Memory B cell (primary cell): ENCODE measurements at regions not wholly inside any gene's neighbourhood (a gene's known extent, or its start where the extent isn't known, plus 50 kb on each side); places are given as distances from the start of the nearest gene placed in this dataset.

Experiments used
- ATAC-seq: fragments of 150-1000 bp; cut with Tn5 transposase; 2 replicates; pipeline ENCODE4 v1.10.0; 2021; ENCODE audit warnings: low read depth, mild to moderate bottlenecking, moderate library complexity
- DNase-seq, 2 donors: peaks; one replicate each; pipeline ENCODE4 v3.0.0; 2022; ENCODE audit warnings: low spot score in 2 of 2
- H3K27ac Mint-ChIP-seq: one replicate; pipeline ENCODE4 v1.8.0; 2022; ENCODE audit warnings: mild to moderate bottlenecking, moderate library complexity, mixed read lengths
- H3K27me3 Mint-ChIP-seq: one replicate; pipeline ENCODE4 v1.8.0; 2022; ENCODE audit warnings: mixed read lengths
- H3K36me3 Mint-ChIP-seq: one replicate; pipeline ENCODE4 v1.8.0; 2022; ENCODE audit warnings: mild to moderate bottlenecking, mixed read lengths
- H3K4me1 Mint-ChIP-seq: one replicate; pipeline ENCODE4 v1.8.0; 2022; ENCODE audit warnings: mixed read lengths
- H3K4me3 Mint-ChIP-seq: one replicate; pipeline ENCODE4 v1.8.0; 2022; ENCODE audit warnings: mild to moderate bottlenecking, moderate library complexity, mixed read lengths
- H3K9me3 Mint-ChIP-seq: one replicate; pipeline ENCODE4 v1.8.0; 2022; ENCODE audit warnings: mixed read lengths

DNA sequence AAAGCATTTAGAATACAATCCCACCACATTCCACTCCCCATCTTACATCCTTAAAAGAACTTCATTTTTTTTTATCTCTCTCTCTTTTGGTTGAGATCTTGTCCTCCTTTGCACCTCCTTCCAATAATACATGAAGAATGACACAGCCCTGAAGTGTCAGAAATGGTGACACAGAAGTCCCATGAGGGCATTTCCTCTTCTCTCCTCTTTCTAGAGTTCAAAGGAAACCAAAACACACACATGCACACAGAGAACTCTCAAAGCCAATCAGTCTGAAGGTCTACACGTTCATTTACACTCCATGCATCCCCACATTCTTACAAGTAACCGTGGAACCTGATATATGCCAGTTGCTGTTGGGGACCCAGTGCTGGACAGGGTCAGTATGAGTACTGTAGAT is 450.7 kb downstream of the HNRNPD start:
- H3K36me3 Mint-ChIP-seq = no peaks in the 10 kb centered on the region
- H3K27ac Mint-ChIP-seq = no peak overlapping the region
- no peaks in the 10 kb centered on the region for H3K9me3 Mint-ChIP-seq
- peaks cover 8% of the 10 kb centered on the region for H3K27me3 Mint-ChIP-seq
- peaks cover 5% of the 10 kb centered on the region for H3K4me1 Mint-ChIP-seq
- no peak overlapping the region for H3K4me3 Mint-ChIP-seq
- DNase-seq (no peak), ATAC-seq (no peak)

DNA sequence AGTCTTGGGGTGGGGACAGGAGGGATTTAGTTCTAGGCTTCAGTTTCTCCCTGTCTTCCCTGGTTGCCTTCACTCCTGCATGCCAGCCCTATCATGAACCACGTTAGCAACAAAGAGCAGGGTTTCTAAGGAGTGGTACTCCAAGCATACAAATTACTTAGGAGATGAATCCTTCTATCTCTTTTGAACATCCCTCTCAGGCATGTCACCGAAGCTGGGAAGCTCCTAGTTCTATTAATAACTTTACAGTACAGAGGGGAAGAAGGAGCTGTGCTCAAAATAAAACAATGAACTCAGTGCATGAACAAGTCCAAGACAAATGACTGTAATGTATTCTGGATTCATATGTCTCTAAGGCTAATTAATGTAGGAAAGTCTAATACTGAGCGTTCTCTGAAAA is 450.6 kb upstream of the RASGEF1B start:
- no peak overlapping the region for H3K4me3 Mint-ChIP-seq
- H3K4me1 Mint-ChIP-seq = peaks cover 5% of the 10 kb centered on the region
- no peak overlapping the region for H3K27ac Mint-ChIP-seq
- no peak for ATAC-seq
- peaks cover 8% of the 10 kb centered on the region for H3K27me3 Mint-ChIP-seq
- no peaks in the 10 kb centered on the region for H3K9me3 Mint-ChIP-seq
- DNase-seq = no peak
- no peaks in the 10 kb centered on the region for H3K36me3 Mint-ChIP-seq

DNA sequence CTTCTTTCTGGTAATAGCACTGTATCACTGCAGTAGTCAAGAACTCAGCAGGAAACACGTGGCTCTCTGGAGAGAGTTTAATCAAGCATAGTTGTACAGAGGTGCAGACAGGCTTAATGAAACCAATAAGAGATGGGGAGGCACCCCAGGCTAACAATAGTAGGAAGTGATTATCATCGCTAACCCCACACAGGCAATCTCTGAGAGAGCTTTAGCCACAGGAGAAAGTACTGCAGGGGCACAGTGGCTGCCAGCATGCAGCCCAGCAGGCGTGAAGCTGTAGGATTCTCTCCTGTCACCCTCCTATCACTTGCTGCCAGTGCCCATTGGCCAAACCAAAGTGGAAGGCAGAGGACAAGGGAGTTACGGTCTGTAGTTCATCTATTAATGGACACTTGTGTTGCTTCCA is 450.0 kb upstream of the RASGEF1B start:
- Mint-ChIP-seq H3K4me3 (no peak overlapping the region), H3K27me3 (peaks cover 8% of the 10 kb centered on the region), H3K9me3 (no peaks in the 10 kb centered on the region), H3K36me3 (no peaks in the 10 kb centered on the region), H3K27ac (no peak overlapping the region), H3K4me1 (peaks cover 5% of the 10 kb centered on the region)
- DNase-seq (no peak), ATAC-seq (peak; percentile 36)

DNA sequence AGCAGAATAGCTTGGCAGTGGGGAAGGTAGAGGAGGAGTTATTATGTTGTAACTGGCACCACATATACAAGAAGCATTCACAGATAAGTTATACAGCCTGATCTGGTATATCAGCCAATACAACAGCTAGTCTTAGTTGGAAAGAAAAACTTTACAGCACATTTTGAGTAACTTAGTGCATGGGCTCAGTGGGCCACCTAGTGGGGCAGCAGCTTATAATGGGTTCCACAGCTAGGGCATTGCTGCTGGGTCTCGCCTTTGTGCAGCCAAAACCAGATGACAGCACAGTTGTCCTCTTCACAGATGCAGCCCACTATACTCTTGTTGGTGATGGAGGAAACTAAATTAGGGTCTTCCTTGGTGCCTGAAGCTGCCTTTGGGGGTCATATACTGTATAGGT is 448.1 kb upstream of the RASGEF1B start:
- DNase-seq = no peak
- Mint-ChIP-seq H3K4me3 (no peak overlapping the region), H3K9me3 (no peaks in the 10 kb centered on the region), H3K4me1 (peaks cover 5% of the 10 kb centered on the region), H3K36me3 (no peaks in the 10 kb centered on the region), H3K27me3 (peaks cover 9% of the 10 kb centered on the region), H3K27ac (no peak overlapping the region)
- ATAC-seq = peak; percentile 29

GRCh38 chr4:81919223-81919622 is 447.5 kb upstream of the RASGEF1B start:
- H3K36me3 Mint-ChIP-seq = no peaks in the 10 kb centered on the region
- DNase-seq (peak in 1 of 2 donors; percentile 8), ATAC-seq (peak; percentile 91)
- peaks cover 6% of the 10 kb centered on the region for H3K27me3 Mint-ChIP-seq
- H3K4me3 Mint-ChIP-seq = no peak overlapping the region
- no peak overlapping the region for H3K27ac Mint-ChIP-seq
- H3K9me3 Mint-ChIP-seq = no peaks in the 10 kb centered on the region
- peaks cover 5% of the 10 kb centered on the region for H3K4me1 Mint-ChIP-seq

- Mint-ChIP-seq H3K36me3 (no peaks in the 10 kb centered on the region), H3K27ac (no peak overlapping the region), H3K9me3 (no peaks in the 10 kb centered on the region), H3K4me1 (peaks cover 10% of the 10 kb centered on the region), H3K4me3 (no peak overlapping the region), H3K27me3 (peaks cover 11% of the 10 kb centered on the region)
- ATAC-seq (no peak), DNase-seq (no peak)
Measured at GRCh38 chr4:81915430-81915829, 443.7 kb upstream of the RASGEF1B start.

DNA sequence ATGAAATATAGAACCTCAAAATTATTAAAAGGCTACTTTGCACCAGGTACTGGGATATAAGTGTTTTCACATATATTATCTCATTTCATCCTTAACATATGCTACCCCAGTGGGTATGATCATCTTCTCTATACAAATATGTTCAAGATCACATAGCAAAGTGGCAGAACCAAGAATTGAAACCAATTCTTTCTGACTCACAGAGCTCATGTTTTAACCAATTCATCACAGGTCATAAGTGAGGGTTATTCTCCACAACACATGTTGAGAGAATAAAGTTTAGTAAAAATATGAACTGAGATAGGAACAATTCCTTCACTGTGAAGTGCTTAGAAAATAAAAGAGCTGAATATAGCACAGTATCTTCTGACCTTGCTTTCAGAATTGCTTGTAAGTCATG is 442.9 kb upstream of the RASGEF1B start:
- DNase-seq (no peak), ATAC-seq (no peak)

DNA sequence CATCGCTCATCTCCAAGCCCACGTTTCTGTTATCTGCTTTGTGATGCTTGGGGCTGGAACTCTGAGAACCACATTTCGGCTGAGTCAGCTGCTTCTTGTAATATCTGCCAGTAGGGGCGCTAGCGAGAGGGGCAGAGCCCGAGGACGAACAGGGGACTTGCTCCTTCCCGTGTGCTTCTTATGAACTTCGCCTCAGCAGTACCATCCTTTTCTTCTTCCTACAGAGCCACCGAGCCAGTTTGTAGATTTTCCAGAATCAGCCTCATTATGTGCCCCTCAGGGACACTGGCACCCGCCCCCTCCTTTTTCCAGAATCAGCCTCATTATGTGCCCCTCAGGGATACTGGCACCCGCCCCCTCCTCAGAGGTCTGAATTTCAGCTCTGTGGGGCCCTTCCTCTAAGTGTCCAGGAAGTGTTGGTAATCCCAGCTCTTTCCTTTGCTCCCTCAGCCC is 441.7 kb upstream of the RASGEF1B start:
- no peak overlapping the region for H3K27ac Mint-ChIP-seq
- H3K27me3 Mint-ChIP-seq = peaks cover 13% of the 10 kb centered on the region
- no peaks in the 10 kb centered on the region for H3K36me3 Mint-ChIP-seq
- no peak overlapping the region for H3K4me3 Mint-ChIP-seq
- no peaks in the 10 kb centered on the region for H3K9me3 Mint-ChIP-seq
- H3K4me1 Mint-ChIP-seq = peaks cover 8% of the 10 kb centered on the region
- peak; percentile 45 to 57 for DNase-seq
- peak; percentile 88 for ATAC-seq

More for the DNA sequence above, 442.9 kb upstream of the RASGEF1B start:
- H3K27me3 Mint-ChIP-seq = peaks cover 11% of the 10 kb centered on the region
- H3K27ac Mint-ChIP-seq = no peak overlapping the region
- no peaks in the 10 kb centered on the region for H3K9me3 Mint-ChIP-seq
- no peak overlapping the region for H3K4me3 Mint-ChIP-seq
- H3K4me1 Mint-ChIP-seq = peaks cover 10% of the 10 kb centered on the region
- H3K36me3 Mint-ChIP-seq = no peaks in the 10 kb centered on the region

DNA sequence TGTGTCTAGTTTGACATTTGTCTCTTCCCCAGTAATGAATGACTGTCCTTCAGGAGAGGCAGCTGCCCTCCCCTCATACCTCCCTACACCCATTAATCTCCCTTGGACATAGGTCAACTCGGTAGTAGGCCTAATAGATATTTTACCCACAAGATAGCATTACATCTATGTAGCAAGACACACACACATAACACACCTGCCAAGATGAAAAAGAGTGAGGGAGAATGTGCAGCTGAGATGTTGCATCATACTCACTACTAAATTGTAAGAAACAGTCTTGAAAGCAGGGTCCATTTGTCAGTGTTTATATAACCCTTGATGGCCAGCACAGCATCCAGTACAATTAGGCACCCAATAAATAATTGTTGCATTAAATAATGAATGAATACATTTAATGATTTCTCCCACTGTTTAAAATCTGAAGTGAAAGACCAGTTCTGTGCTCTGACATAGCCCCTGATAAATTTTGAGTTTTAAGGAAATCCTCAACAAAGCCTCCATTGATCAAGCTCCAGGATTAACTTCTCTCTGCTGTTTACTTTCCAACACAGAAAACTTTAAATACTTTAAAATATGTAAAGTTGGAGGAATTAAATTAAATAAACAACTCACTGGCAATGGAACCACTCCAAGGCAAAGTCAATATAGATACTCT is 440.8 kb upstream of the RASGEF1B start:
- H3K9me3 Mint-ChIP-seq = no peaks in the 10 kb centered on the region
- no peak for ATAC-seq
- DNase-seq = no peak
- no peaks in the 10 kb centered on the region for H3K36me3 Mint-ChIP-seq
- no peak overlapping the region for H3K27ac Mint-ChIP-seq
- peaks cover 13% of the 10 kb centered on the region for H3K27me3 Mint-ChIP-seq
- H3K4me1 Mint-ChIP-seq = peaks cover 8% of the 10 kb centered on the region
- no peak overlapping the region for H3K4me3 Mint-ChIP-seq

DNA sequence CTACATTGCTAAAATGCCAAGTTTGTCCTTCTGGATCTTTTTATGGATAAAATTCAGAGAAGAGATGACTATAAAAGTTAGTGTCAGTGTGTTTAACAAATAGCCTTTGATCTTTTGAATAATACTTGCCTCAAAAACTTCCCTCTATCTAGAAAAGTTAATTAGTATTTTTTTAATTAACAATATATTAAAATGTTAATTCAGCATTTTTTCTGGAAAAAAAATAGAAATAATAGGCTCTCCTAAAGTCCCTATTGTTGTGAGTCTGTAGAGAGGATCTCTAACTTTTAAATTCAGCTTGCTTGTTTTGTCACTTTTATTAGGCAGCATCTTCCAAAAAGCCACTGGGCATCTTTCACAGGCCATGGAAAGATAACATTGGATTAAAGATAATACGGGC is 435.2 kb upstream of the RASGEF1B start:
- no peak overlapping the region for H3K4me3 Mint-ChIP-seq
- no peak overlapping the region for H3K27ac Mint-ChIP-seq
- no peaks in the 10 kb centered on the region for H3K4me1 Mint-ChIP-seq
- DNase-seq (no peak), ATAC-seq (no peak)
- no peaks in the 10 kb centered on the region for H3K36me3 Mint-ChIP-seq
- H3K9me3 Mint-ChIP-seq = no peaks in the 10 kb centered on the region
- peaks cover 7% of the 10 kb centered on the region for H3K27me3 Mint-ChIP-seq

GRCh38 chr4:81905971-81906370 is 434.3 kb upstream of the RASGEF1B start:
- H3K4me3 Mint-ChIP-seq = no peak overlapping the region
- no peaks in the 10 kb centered on the region for H3K36me3 Mint-ChIP-seq
- H3K27ac Mint-ChIP-seq = no peak overlapping the region
- ATAC-seq (no peak), DNase-seq (no peak)
- no peaks in the 10 kb centered on the region for H3K4me1 Mint-ChIP-seq
- H3K27me3 Mint-ChIP-seq = peaks cover 7% of the 10 kb centered on the region
- H3K9me3 Mint-ChIP-seq = no peaks in the 10 kb centered on the region

DNA sequence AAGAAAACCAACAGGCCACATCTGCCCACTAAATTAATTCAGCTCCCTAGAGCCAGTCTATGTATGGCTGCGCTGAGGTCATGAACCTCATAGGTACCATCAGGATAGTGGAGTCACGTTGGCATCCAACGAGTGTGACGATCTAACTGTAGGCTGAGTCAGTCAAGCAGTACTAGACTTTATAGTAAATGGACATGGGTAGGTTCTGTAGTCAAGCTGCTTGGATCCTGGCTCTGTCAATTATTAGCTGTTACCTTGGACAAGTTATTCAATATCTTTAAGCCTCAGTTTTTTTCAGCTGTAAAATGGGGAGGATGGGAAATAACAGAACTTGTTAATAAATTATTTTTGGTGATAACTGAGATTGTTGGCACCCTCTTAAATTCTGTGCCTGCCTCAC is 432.4 kb upstream of the RASGEF1B start:
- Mint-ChIP-seq H3K27me3 (peaks cover 8% of the 10 kb centered on the region), H3K4me3 (no peak overlapping the region), H3K36me3 (no peaks in the 10 kb centered on the region), H3K27ac (no peak overlapping the region), H3K4me1 (no peaks in the 10 kb centered on the region), H3K9me3 (no peaks in the 10 kb centered on the region)
- DNase-seq (no peak), ATAC-seq (no peak)

GRCh38 chr4:81903212-81903611 is 431.5 kb upstream of the RASGEF1B start:
- DNase-seq (no peak), ATAC-seq (no peak)
- Mint-ChIP-seq H3K4me3 (no peak overlapping the region), H3K9me3 (no peaks in the 10 kb centered on the region), H3K36me3 (no peaks in the 10 kb centered on the region), H3K27ac (no peak overlapping the region), H3K27me3 (peaks cover 6% of the 10 kb centered on the region), H3K4me1 (no peaks in the 10 kb centered on the region)

- ATAC-seq = no peak
- no peaks in the 10 kb centered on the region for H3K36me3 Mint-ChIP-seq
- H3K27me3 Mint-ChIP-seq = peaks cover 3% of the 10 kb centered on the region
- H3K27ac Mint-ChIP-seq = no peak overlapping the region
- H3K9me3 Mint-ChIP-seq = no peaks in the 10 kb centered on the region
- DNase-seq = no peak
- no peaks in the 10 kb centered on the region for H3K4me1 Mint-ChIP-seq
- H3K4me3 Mint-ChIP-seq = no peak overlapping the region
Measured at GRCh38 chr4:81898862-81899504, 427.3 kb upstream of the RASGEF1B start.

DNA sequence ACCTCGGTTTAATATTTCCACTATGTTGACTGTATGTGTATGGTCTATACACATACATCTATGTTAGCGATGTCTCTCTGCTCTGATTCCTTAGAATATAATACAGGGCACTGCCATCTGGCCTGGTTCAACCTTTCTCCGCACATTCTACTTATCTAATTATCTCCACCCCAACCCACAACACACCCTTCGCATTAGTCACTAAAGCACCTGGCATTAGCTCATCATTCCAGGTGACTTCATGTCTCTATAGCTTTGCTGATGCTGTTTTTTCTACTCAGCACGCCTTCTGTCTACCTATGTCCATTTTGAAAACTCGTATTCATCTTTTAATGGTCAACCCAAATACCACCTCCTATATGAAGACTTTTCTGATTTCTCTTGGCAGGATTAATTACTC is 425.2 kb upstream of the RASGEF1B start:
- Mint-ChIP-seq H3K27ac (no peak overlapping the region), H3K4me3 (no peak overlapping the region)
- ATAC-seq = no peak

More for the DNA sequence above, 425.2 kb upstream of the RASGEF1B start:
- no peaks in the 10 kb centered on the region for H3K4me1 Mint-ChIP-seq
- DNase-seq = no peak
- no peaks in the 10 kb centered on the region for H3K36me3 Mint-ChIP-seq
- no peaks in the 10 kb centered on the region for H3K9me3 Mint-ChIP-seq
- H3K27me3 Mint-ChIP-seq = peaks cover 4% of the 10 kb centered on the region
